ENCODE measurements at regions not wholly inside any gene's neighbourhood (a gene's known extent, or its start where the extent isn't known, plus 50 kb on each side); places are given as distances from the start of the nearest gene placed in this dataset.
A peak's percentile ranks its signal among the peaks of the same experiment; 100 is the strongest.
"Not testable (repeated sequence)": the region's sequence is repeated elsewhere in the genome, so short reads cannot be mapped to it uniquely, and the experiment has no call there.

- H3K4me3 Mint-ChIP-seq; H3K4me1 Mint-ChIP-seq (ENCODE audit: low read depth); H3K27ac Mint-ChIP-seq; H3K36me3 Mint-ChIP-seq (ENCODE audit: insufficient read depth in 2 of 2); DNase-seq; H3K9me3 Mint-ChIP-seq; ATAC-seq (replicated peaks in 1 of 2); H3K27me3 Mint-ChIP-seq (ENCODE audit: low read depth): not testable (repeated sequence)
Measured at GRCh38 chr9:64920147-64920546, 364.9 kb downstream of the FOXD4L5 start.

- not testable (repeated sequence) for H3K4me1 Mint-ChIP-seq (ENCODE audit: low read depth); H3K9me3 Mint-ChIP-seq; H3K27ac Mint-ChIP-seq; H3K4me3 Mint-ChIP-seq; H3K27me3 Mint-ChIP-seq (ENCODE audit: low read depth); DNase-seq; H3K36me3 Mint-ChIP-seq (ENCODE audit: insufficient read depth in 2 of 2); ATAC-seq (replicated peaks in 1 of 2)
Measured at GRCh38 chr9:64888643-64889042, 396.4 kb downstream of the FOXD4L5 start.

- not testable (repeated sequence) for H3K9me3 Mint-ChIP-seq; ATAC-seq (replicated peaks in 1 of 2); H3K36me3 Mint-ChIP-seq (ENCODE audit: insufficient read depth in 2 of 2); H3K27ac Mint-ChIP-seq; H3K27me3 Mint-ChIP-seq (ENCODE audit: low read depth); H3K4me1 Mint-ChIP-seq (ENCODE audit: low read depth); H3K4me3 Mint-ChIP-seq
- DNase-seq = peak; percentile 2 to 15
Measured at GRCh38 chr9:64870594-64870993, 414.4 kb downstream of the FOXD4L5 start.

Measured in activated T-cell treated with anti-CD3 and anti-CD28 coated beads, Interleukin-2, amount 50 U/mL, for 72 hours (primary cell).